ENCODE measurements at regions not wholly inside any gene's neighbourhood (a gene's known extent, or its start where the extent isn't known, plus 50 kb on each side); places are given as distances from the start of the nearest gene placed in this dataset.

DNA sequence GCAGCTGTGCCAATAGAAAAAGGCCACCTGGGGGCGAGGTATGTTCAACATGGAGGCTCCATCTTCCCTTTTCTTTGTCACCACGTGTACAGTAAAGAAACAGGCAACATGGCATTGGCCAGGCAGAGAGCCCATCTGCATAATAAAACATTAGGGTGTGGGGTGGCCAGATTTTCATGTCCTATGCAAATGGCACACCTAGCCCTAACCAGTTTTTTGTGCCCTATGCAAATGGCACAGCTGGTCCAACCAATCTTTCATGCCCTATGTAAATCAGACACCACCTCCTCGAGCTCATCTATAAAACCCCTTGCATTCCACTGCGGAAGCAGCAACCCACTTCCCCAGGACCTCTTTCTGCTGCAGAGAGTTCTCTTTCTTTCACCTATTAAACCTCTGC, 149.1 kb upstream of the RGS6 start:
- Mint-ChIP-seq H3K27ac (no peak overlapping the region), H3K4me1 (peaks cover 10 to 14% of the 10 kb centered on the region in 2 experiments), H3K27me3 (ENCODE audit: low read depth) (no peaks in the 10 kb centered on the region; the same call in 1 of the 2 replicates), H3K4me3 (no peak overlapping the region), H3K9me3 (peaks cover 10 to 13% of the 10 kb centered on the region in 2 experiments), H3K36me3 (ENCODE audit: insufficient read depth in 1 of 3, low read depth in 3 of 3) (peaks cover 0 to 14% (median 11%) of the 10 kb centered on the region in 3 experiments; a peak in 5 of 7 replicates)
- Histone ChIP-seq H3T11ph (ENCODE audit: low read length) (no peak overlapping the region), H3K79me2 (ENCODE audit: insufficient read depth, low read length) (no peaks in the 10 kb centered on the region), H3K18ac (ENCODE audit: insufficient read length, low read depth, low read length) (no peak overlapping the region), H3K56ac (ENCODE audit: insufficient read length, low read depth, low read length) (no peak overlapping the region), H3K14ac (ENCODE audit: insufficient read depth, low read length) (no peak overlapping the region), H4K20me1 (ENCODE audit: control insufficient read depth, insufficient read depth, insufficient read length) (no peaks in the 10 kb centered on the region), H3K9ac (ENCODE audit: extremely low read depth, insufficient read length, low read length) (no peak overlapping the region), H2AK5ac (ENCODE audit: insufficient read length, low read length) (no peak overlapping the region), H2BK20ac (ENCODE audit: low read depth, low read length, poor library complexity, severe bottlenecking) (no peak overlapping the region), H3K27ac (ENCODE audit: insufficient read length, low read depth, low read length) (no peak overlapping the region), H3K27me3 (ENCODE audit: insufficient read depth, low read length) (no peaks in the 10 kb centered on the region), H4K8ac (replicated peaks; ENCODE audit: insufficient read length, low read depth, low read length) (no peak overlapping the region), H4K91ac (ENCODE audit: insufficient read length, low read depth, low read length) (no peak overlapping the region), H3K79me1 (ENCODE audit: insufficient read depth, low read depth, low read length, poor library complexity, severe bottlenecking) (no peaks in the 10 kb centered on the region), H2BK15ac (ENCODE audit: low read depth, low read length) (no peak overlapping the region), H3K4me1 (ENCODE audit: insufficient read depth, low read length) (no peaks in the 10 kb centered on the region), H2BK120ac (ENCODE audit: low read depth, low read length, poor library complexity, severe bottlenecking) (no peak overlapping the region), H3K9me3 (ENCODE audit: control insufficient read depth, low read depth, low read length) (no peaks in the 10 kb centered on the region), H2AFZ (ENCODE audit: low read length) (no peak overlapping the region), H3K23ac (ENCODE audit: insufficient read length, low read depth, low read length) (no peak overlapping the region), H3K23me2 (ENCODE audit: insufficient read length, low read depth, low read length, poor library complexity, severe bottlenecking) (no peaks in the 10 kb centered on the region), H2BK12ac (ENCODE audit: insufficient read length, low read depth, low read length) (no peak overlapping the region), H4K5ac (ENCODE audit: insufficient read length, low read depth, low read length) (no peak overlapping the region), H3K4ac (ENCODE audit: low read depth, low read length) (no peak overlapping the region), H3K4me2 (ENCODE audit: insufficient read depth, insufficient read length, low read length) (no peak overlapping the region), H2BK5ac (ENCODE audit: insufficient read length, low read length) (no peak overlapping the region)
- TF ChIP-seq, protein P1, sequence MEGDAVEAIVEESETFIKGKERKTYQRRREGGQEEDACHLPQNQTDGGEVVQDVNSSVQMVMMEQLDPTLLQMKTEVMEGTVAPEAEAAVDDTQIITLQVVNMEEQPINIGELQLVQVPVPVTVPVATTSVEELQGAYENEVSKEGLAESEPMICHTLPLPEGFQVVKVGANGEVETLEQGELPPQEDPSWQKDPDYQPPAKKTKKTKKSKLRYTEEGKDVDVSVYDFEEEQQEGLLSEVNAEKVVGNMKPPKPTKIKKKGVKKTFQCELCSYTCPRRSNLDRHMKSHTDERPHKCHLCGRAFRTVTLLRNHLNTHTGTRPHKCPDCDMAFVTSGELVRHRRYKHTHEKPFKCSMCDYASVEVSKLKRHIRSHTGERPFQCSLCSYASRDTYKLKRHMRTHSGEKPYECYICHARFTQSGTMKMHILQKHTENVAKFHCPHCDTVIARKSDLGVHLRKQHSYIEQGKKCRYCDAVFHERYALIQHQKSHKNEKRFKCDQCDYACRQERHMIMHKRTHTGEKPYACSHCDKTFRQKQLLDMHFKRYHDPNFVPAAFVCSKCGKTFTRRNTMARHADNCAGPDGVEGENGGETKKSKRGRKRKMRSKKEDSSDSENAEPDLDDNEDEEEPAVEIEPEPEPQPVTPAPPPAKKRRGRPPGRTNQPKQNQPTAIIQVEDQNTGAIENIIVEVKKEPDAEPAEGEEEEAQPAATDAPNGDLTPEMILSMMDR (conservative IDR thresholded peaks at IDR 0.05) = no peak
- no peak for DNase-seq
- WGBS (ENCODE audit: extremely low coverage, insufficient read length, low lambda C conversion rate) = no CpG with 5 or more reads among the region's 4 CpGs
